ENCODE measurements at regions not wholly inside any gene's neighbourhood (a gene's known extent, or its start where the extent isn't known, plus 50 kb on each side); places are given as distances from the start of the nearest gene placed in this dataset.
"Not testable (repeated sequence)": the region's sequence is repeated elsewhere in the genome, so short reads cannot be mapped to it uniquely, and the experiment has no call there.

DNA sequence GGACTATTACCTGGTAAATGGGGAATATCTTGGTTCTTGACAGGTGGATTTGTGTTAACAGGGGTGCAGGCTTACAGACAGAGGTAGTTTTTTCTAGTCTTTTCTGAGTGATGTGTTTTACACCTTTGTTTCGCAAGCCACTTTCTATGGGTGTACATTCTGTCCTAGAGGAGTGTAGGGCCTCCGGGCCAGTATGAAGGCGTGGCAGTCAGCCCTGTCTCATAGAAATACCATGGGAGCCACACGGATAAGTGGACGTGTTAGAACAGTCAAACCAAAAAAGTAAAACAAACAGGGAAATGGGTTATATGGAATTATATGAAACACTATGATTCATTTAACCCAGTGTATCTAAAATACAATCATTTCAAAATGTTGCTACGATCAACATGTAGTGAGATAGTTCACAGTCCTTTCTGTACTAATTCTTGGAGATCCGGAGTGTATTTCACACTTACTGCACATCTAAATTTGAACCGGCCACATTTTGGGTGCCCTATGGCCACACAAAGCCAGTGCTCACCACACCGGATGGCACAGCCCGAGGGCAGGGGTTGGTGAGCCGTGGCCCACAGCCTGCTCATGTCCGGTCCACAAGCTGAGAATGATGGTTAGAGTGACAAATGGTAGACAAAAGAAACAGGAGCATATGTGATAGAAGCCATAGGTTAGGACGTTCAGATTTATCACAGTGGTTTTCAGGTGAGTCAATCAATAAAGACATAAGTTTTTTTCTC lies 80.1 kb upstream of the IRX4 start:
- no peak for DNase-seq

DNA sequence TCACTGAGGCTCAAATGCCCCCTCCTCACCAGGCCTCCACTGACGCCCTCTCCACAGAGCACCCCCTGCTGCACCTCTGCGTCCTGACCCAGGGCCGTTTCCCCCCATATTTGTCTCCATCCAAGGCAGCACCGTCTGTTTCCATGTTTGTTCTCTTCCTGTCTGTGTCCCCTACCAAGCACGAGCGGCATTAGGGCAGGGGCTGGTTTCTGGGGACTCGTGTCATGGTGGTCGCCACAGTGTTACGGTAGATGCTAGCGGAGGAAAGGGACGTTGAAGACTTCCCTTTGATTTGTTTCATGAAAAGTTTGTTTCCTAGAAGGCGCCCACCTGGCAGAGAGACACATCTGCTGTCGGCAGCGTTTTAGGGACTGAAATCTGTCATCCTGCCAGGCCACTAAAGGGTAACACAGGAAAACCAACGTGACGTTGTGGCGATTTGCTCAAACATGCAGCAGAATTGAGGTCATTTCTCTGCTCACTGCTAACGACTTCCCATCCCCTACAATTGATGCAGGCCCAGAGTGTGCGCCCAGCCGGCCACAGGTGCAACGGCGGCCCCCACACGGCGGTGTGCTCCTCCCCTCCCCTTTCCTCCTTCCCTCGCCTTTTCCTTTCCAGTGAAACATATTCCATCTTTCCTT lies 79.3 kb upstream of the IRX4 start:
- DNase-seq, result no peak

DNA sequence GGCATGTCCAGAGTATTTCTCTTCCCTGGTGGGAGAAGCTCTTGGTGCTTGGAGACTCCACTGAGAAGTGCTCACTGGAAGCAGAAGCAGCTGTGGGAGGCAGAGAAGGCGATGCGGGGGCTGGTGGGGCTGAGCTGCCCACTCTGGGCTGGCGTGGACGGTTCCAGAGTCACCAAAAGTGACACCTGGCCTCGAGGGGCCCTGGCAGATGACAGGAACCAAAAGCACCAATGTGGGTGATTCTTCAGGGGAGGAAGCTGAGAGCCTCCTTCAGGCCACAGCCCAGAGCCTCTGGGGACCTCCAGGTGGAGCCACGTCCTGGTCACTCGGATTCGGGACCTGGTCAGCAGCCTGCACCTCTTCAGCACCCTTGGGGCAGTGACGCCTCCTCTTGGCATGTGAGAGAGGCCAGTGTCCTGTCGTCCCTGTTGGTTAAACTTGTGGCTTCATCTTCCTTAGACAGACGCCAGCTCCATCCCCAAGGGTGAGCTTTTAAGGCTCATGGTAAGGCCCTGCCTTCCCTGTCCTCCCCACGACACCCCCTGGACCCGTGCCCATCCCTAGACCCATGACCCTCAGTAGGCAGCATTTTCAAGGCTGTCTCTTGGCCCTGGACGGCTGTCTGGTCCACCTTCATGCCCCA lies 78.7 kb upstream of the IRX4 start:
- no peak for DNase-seq

DNA sequence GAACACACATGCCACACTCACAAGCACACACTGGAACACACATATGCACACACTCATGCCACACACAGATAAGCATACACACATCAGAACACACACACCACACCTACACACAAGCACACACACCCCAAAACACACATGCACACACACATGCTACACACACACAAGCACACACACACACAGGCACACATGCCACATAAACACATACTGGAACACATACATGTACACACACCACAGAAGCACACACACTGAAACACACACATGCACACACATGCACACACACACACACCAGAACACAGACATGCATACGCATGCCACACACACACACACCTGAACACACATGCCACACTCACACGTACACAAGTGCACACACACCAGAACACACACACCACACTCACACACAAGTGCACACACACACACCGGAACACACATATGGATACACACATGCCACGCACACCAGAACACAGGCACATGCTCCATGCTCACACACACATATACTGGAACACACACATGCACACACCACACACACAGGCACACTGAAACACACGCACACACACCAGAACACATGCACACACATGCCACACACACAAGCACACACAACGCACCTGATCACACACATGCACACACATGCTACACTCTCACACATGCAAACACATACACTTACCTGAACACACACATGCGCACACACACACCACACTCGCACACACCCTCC lies 78.0 kb upstream of the IRX4 start:
- DNase-seq, result no peak

DNA sequence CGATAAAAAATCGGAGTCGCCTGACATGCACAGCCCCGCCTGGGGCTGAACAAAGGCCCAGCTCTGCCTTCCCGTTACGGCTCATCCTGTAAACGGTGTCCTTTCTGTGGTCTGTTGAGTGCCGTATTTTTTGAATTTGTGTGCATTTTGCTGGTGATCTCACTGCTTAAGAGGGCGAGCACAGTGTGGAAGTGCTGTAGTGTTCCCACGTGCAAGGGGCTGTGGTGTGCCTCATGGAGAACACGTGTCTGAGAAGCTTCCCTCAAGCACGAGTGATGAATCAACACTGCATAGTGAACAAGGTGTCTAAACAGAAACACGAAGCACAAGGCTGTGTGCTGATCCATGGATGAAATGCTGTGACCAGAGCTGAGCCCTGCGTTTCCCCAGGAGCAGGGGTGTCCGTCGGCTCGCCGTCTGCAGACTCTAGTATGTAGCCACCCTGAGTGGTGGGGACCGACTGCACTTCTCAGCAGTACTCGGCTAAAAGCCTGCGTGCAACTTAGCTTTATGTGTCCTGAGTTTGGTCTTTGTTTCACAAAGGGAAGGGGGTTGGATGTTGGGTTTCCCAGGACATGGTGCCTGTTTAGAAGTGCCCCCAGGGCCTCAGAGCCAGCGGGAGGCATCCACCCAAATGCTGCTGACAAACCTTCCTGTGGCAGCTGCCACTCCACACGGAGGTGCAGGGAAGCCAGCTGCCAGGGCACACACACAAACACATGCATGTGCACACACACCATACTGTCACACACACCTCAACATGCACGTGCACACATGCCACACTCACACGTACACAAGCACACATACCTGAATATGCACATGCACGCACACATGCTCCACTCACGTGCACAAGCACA lies 77.2 kb upstream of the IRX4 start:
- DNase-seq, result no peak

DNA sequence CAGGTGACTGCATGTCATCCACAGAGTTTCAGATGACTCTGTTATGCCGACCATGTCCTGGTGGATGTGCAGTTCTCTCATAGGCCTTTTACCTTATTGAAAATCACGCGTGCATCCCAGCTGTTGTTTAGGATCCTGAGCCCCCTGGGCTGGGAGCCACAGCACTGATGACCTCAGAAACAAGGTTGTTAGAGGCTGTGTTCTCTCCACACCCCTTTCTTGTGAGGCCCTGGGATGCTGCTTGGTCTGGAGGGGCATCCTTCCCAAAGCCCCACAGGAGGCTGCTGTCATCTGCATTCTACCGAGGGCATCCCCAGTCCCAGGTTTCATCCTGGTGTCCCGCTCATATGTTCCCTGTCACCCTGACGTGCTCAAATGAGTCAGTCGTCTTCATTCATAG lies 76.5 kb upstream of the IRX4 start:
- DNase-seq, result no peak

DNA sequence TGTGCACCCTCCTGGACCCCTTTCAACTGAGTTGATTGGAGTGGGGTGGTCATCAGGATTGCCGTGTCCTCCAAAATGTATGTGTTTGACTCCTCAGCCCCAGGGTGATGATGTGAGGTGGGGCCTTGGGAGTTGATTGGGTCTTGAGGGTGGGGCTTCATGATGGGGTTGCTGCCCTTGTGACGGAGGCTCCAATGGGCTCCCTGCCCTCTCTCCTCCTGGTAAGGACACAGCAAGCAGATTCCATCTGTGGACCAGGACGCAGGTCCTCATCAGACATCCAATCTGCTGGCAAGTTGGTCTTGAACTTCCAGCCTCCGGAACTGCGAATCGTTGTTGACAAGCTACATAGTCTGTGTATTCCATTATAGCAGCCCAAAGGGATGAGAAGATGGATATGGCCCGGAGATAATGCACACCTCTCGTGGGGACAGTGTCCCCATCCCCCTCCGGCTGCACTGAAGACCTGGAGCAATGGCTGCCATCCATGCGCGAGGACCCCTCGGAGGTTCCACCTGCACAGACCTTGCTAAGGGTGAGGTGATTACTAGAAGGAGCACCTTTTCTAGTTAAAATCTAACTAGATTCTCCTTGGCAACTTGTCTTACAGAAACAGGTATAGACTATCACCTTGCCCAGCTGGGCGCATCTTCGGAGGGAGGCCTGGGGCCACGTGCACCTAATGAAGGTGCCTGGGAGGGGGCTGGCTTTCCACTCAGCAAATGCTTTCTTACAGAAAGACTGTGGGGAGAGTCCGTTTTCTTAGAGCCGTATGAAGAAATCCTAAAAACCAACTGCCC lies 75.7 kb upstream of the IRX4 start:
- no peak for DNase-seq

DNA sequence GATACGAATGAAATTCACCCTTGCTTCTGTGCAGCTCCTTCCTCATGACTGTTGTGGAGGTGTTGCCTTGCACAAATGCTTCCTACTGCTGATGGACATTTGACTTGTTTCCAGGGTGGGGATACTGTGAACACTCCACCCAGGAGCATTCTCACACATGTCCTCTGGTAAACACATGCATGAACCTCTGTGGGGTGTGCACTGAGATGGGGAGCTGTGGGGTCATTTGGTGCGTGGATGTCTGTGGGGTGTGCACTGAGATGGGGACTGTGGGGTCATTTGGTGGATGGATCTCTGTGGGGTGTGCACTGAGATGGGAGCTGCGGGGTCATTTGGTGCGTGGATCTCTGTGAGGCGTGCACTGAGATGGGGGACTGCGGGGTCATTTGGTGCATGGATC lies 72.9 kb upstream of the IRX4 start:
- DNase-seq, result no peak

DNA sequence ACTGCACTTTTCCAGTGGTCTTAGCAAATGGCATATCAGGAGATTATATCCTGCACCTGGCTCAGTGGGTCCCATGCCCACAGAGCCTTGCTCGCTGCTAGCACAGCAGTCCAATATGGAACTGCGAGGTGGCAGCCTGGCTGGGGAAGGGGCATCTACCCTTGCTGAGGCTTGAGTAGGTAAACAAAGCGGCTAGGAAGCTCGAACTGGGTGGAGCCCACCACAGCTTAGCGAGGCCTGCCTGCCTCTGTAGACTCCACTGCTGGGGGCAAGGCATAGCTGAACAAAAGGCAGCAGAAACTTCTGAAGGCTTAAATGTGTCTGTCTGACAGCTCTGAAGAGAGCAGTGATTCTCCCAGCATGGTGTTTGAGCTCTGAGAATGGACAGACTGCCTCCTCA lies 71.0 kb upstream of the IRX4 start:
- not testable (repeated sequence) for DNase-seq

DNA sequence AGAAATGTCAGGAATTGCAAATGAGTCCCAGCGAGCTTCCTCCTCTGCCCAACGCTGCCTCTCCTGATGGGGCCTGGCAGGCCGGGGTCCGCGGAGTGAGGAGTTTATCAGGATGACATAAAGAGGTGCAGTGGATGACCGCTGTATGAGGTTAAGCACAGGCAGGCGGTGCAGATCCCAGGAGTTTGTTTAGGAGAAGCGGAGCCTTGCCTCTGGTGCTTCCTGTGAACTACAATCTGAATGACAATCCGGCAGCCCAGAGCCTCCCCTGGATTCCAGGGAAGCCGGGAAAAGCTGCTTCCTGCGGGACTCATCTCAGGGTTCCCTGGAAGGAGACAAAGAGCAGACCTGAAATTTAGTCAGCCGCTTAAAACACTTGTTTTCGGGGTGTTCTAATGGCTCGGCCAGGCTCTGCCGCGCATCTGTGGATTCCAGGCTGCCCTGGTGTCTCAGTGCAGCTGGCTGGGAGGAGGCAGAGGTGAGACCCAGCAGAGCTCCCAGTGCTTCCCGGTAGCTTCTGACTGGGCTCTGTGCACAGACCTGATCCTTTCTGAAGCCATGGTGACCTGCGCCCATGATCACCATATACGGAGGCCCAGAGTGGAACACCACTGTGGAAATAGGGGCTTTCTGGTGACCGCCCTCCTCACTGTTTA lies 69.8 kb upstream of the IRX4 start:
- DNase-seq, result no peak

DNA sequence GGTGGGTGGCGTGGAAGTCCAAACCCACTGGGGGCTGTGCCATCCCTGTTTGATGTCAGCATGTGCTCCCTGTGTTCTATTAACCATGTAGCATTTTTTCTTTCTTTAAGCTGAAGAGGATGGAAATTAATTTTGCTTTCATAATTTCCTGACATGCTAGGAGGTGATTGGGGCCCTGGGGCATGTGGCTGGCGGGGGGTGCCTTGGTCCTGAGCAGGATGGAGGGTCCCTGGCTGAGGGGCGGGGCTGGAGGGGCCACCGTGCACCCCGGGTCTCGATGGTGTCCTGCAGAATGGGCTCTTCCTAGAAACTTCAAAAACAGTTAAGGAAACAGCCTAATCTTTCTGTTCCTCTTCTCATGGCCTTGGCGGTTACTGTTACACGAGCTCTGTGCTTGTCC lies 69.3 kb upstream of the IRX4 start:
- DNase-seq, result no peak

DNA sequence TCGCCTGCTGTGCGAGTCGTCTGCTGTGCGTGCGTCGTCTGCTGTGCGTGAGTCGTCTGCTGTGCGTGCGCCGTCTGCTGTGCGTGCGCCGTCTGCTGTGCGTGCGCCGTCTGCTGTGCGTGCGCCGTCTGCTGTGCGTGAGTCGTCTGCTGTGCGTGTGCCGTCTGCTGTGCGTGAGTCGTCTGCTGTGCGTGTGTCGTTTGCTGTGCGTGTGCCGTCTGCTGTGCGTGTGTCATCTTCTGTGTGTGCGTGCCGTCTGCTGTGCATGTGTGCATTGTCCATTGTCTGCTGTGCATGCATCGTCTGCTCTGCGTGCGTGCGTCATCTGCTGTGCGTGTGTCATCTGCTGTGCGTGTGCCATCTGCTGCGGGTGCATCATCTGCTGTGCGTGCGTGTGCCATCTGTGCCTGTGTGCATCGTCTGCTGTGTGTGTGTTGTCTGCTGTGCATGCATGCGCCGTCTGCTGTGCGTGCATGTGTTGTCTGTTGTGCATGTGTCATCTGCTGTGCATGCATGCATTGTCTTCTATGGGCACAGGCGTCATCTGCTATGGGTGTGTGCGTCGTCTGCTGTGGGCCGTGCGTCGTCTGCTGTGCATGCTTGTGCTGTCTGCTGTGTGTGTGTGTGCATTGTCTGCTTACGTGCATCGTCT lies 68.6 kb upstream of the IRX4 start:
- no peak for DNase-seq

DNA sequence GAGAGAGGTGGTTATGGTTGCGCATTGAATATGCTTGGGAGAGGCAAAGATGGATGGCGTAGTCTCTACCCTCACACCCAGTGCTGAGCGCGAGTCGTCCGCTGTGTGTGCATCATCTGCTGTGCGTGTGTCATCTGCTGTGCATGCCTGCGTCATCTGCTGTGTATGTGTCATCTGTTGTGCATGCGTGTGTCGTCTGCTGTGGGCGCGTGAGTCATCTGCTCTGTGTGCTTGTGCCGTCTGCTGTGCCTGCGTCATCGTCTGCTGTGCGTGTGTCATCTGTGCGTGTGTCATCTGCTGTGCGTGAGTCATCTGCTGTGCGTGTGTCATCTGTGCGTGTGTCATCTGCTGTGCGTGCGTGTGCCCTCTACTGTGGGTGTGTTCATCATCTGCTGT lies 68.0 kb upstream of the IRX4 start:
- DNase-seq, result no peak

DNA sequence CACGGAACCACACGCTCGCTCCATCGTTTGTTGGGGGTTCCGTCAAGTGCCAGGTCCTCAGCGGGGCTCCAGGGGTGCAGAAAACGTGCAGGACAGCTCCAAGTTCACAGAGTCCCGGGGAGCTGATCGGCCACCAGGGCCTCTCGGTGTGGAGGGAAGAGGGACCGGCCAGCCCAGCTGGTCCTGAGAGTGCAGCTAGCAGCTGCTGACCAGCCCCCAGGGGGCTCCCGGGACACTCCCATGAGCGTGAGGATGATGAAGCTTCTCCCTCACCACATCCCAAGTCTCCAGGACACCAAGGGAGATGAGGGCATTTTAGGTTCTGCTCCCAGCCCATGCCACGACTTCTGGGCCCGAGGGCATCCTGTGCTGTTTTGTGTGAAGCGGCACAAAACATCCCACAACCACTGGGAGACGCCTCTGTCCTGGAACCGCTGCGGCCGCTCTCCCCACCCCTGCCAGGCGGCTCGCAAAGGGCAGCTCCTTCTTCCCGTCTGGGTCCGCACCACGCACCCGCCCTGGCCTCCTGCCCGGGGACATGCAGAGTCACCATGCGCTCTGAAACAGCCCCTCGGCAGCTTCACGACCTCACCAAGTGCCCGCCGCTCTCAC lies 67.5 kb upstream of the IRX4 start:
- DNase-seq, result no peak

DNA sequence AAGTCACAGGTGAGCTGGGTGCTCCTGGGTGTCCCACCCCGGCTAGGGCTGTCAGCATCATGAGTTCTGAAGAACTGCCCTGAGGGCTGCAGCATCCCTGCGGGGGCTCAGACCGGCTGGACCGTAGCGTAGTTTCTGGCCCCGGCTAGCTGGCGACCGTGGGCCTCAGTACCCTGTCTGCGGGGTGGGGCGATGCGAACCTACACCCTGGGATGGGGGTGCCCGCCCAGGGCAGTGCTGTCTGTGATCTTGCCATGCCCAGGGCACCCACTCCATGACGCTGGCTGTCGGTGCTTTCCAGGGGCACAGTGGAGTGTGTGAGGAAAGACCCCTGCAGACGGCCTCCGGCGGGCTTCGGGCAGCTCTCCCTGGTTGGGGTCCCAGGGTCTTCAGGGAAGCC lies 66.5 kb upstream of the IRX4 start:
- no peak for DNase-seq

DNA sequence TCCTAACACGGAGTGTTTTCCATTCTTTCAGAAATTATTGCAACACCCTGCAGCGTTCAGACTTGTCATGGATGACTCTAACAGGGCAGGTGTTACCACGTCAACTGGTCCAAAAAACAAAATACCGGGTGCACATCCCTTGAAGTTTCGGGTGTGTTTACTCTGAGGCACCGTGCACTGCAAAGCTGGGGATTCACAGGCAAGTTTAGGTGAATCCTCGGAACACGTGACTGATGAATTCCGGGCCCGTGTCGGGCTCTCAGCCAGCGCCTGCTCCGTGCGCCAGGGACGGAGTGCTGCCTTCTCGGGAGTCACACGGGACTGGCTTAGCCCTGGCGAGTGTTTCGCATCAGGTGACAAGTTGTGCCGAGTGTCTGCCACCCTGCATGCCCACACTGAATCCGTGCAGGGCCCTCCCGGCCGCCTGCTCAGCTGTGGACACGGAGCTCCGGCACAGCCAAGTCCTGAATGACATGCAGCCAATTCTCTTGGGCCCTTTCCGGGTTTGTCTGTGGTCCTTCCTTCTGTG lies 66.0 kb upstream of the IRX4 start:
- no peak for DNase-seq

DNA sequence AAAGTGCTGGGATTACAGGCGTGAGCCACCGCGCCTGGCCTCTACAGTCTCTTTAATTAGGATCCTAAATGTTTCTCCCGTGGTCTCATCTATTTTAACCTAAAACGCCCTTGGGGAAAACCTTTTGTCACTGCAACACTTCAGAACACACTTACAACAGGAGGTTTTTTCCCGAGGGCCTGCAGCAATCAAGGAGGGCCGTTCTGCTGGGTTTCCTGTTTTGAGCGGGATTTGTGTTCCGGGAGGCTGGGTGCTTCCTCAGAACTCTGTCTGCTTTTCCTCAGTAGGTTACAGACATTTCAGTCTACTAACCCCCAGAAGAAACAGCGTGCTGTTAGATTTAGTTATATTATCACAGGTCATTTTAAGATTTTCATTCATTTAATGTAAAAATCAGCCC lies 65.4 kb upstream of the IRX4 start:
- DNase-seq, result no peak

DNA sequence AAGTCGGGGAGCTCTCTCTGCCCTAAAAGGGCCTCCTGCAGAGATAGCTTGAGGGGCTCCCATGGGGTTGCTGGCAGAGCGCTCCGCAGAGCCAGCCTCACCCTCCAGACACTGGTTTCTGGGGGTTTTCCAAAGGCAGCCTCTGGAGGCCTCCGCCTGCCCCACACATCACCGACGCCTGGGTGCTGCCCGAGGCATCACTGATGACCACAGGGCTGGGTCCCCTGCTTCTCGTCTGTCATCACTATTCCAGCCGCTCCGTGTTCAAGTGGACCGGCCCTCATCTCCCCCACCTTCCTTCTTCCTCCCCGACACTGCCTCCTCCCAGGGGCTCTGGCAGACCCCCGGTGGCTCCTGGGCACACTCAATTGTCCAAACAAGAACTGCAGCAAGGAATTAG lies 64.1 kb upstream of the IRX4 start:
- no peak for DNase-seq

DNA sequence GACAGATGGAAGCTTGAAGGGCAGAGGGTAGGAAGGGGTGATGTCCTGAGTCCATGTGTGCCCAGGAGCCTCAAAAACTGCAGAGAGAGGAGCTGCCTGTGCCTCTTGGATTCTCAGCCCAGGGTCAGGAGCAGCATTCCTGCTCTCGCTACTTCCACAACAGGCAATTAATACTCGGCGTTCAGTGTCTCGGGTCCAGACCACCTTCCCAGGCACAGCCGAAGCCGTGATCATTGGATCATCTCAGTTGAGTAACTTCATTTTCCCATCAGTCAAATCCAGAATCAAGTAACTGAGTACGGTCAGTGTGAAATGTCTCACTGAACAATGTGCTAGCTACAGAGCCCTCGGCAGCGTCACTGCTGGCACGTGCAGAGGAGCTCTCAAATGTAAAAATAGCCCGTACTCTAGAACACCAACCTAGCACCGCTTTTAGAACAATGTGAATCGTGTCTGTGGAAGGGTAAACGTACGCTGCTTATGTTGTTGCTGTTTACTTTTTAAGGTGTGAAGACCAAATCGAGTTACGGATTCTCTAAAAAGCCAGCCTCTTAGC lies 63.5 kb upstream of the IRX4 start:
- DNase-seq, result no peak

DNA sequence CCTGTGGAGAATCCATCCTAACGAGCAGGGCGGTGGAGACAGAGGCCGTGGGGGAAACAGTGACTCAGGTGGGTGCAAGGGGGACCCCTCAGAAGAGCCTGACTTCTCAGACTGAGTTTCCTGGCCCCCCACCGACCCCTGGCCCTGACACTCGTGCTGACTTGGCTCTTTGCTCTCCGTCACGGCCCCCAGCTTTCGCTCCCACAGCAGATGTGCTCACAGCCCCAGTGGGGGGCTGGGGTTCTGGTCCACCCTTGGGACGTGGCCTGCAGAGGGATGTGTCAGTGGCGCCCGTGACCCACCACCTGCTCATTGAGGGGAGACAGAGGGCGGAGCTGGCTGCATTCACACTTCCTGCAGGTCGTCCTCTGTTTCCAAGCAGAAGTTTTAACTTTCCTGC lies 62.9 kb upstream of the IRX4 start:
- DNase-seq, result no peak

Measured in inflammatory macrophage treated with lipopolysaccharide for 1 hour (primary cell).